Nephron progenitor cell (in vitro differentiated cells): ENCODE measurements at regions not wholly inside any gene's neighbourhood (a gene's known extent, or its start where the extent isn't known, plus 50 kb on each side); places are given as distances from the start of the nearest gene placed in this dataset.

Source experiments
- DNase-seq: peaks from one replicate; pipeline ENCODE4 v3.0.0; 2021
- H3K27ac Mint-ChIP-seq: 2 replicates; pipeline ENCODE4 v1.8.0; 2021; ENCODE audit warnings: mild to moderate bottlenecking, moderate library complexity, mixed read lengths
- H3K27me3 Mint-ChIP-seq: 2 replicates; pipeline ENCODE4 v1.8.0; 2021; ENCODE audit warnings: mild to moderate bottlenecking, low read depth, mixed read lengths; ENCODE audit not compliant: poor library complexity
- H3K36me3 Mint-ChIP-seq: 2 replicates; pipeline ENCODE4 v1.8.0; 2021; ENCODE audit warnings: low read depth, mixed read lengths
- H3K4me1 Mint-ChIP-seq: 2 replicates; pipeline ENCODE4 v1.8.0; 2021; ENCODE audit warnings: mixed read lengths
- H3K4me3 Mint-ChIP-seq: 2 replicates; pipeline ENCODE4 v1.8.0; 2021; ENCODE audit warnings: mild to moderate bottlenecking, moderate library complexity, mixed read lengths
- H3K9me3 Mint-ChIP-seq: 2 replicates; pipeline ENCODE4 v1.8.0; 2021; ENCODE audit warnings: mild to moderate bottlenecking, moderate library complexity, mixed read lengths
- CTCF ChIP-seq: fragments of 200-600 bp; sonication (generic); IDR thresholded peaks from 2 replicates; pipeline ENCODE4 v1.5.0; 2021; ENCODE audit warnings: antibody characterized with exemption

- DNase-seq: no peak
- Mint-ChIP-seq H3K27ac (no peak overlapping the region), H3K9me3 (no peaks in the 10 kb centered on the region), H3K27me3 (peaks cover 3% of the 10 kb centered on the region), H3K4me1 (no peaks in the 10 kb centered on the region), H3K36me3 (no peaks in the 10 kb centered on the region), H3K4me3 (no peak overlapping the region)
- no peak for TF ChIP-seq CTCF
These were observed 494.8 kb upstream of the SLITRK1 start for GRCh38 chr13:84377106-84377505.

- no peak overlapping the region for H3K27ac Mint-ChIP-seq
- TF ChIP-seq CTCF: no peak
- no peak for DNase-seq
- no peaks in the 10 kb centered on the region for H3K27me3 Mint-ChIP-seq
- no peaks in the 10 kb centered on the region for H3K4me1 Mint-ChIP-seq
- no peak overlapping the region for H3K4me3 Mint-ChIP-seq
- no peaks in the 10 kb centered on the region for H3K36me3 Mint-ChIP-seq
- no peaks in the 10 kb centered on the region for H3K9me3 Mint-ChIP-seq
These were observed 484.2 kb upstream of the SLITRK1 start for GRCh38 chr13:84366506-84366905.

GRCh38 chr13:84362777-84363176 is 480.5 kb upstream of the SLITRK1 start:
- Mint-ChIP-seq H3K4me3 (no peak overlapping the region), H3K4me1 (no peaks in the 10 kb centered on the region), H3K9me3 (no peaks in the 10 kb centered on the region), H3K27me3 (no peaks in the 10 kb centered on the region), H3K36me3 (no peaks in the 10 kb centered on the region), H3K27ac (no peak overlapping the region)
- TF ChIP-seq CTCF: no peak
- no peak for DNase-seq

GRCh38 chr13:84360822-84361221 is 478.5 kb upstream of the SLITRK1 start:
- H3K4me3 Mint-ChIP-seq: no peak overlapping the region
- H3K27ac Mint-ChIP-seq: no peak overlapping the region
- H3K9me3 Mint-ChIP-seq: no peaks in the 10 kb centered on the region
- no peaks in the 10 kb centered on the region for H3K4me1 Mint-ChIP-seq
- H3K36me3 Mint-ChIP-seq: no peaks in the 10 kb centered on the region
- H3K27me3 Mint-ChIP-seq: no peaks in the 10 kb centered on the region
- no peak for TF ChIP-seq CTCF
- DNase-seq: no peak

GRCh38 chr13:84358601-84359000 is 476.3 kb upstream of the SLITRK1 start:
- Mint-ChIP-seq H3K9me3 (no peaks in the 10 kb centered on the region), H3K4me3 (no peak overlapping the region), H3K4me1 (no peaks in the 10 kb centered on the region), H3K27ac (no peak overlapping the region), H3K27me3 (no peaks in the 10 kb centered on the region), H3K36me3 (no peaks in the 10 kb centered on the region)
- no peak for TF ChIP-seq CTCF
- no peak for DNase-seq

- no peak overlapping the region for H3K27ac Mint-ChIP-seq
- H3K36me3 Mint-ChIP-seq: no peaks in the 10 kb centered on the region
- no peak overlapping the region for H3K4me3 Mint-ChIP-seq
- no peaks in the 10 kb centered on the region for H3K4me1 Mint-ChIP-seq
- H3K9me3 Mint-ChIP-seq: peaks cover 5% of the 10 kb centered on the region
- DNase-seq: no peak
- H3K27me3 Mint-ChIP-seq: no peaks in the 10 kb centered on the region
- TF ChIP-seq CTCF: no peak
These were observed 470.7 kb upstream of the SLITRK1 start for GRCh38 chr13:84352946-84353345.
